WTC11 (cell line): ENCODE measurements at regions not wholly inside any gene's neighbourhood (a gene's known extent, or its start where the extent isn't known, plus 50 kb on each side); places are given as distances from the start of the nearest gene placed in this dataset.

ENCODE experiments used
- ATAC-seq: fragments of 200-7000 bp; cut with Tn5 transposase; 2 replicates; pipeline ENCODE4 v1.10.0; 2021; ENCODE audit warnings: mild to moderate bottlenecking, moderate library complexity
- CTCF ChIA-PET: fragments of 300-600 bp; sonication (Branson Sonifier 250); formaldehyde crosslinking; loops from one replicate; lab custom pipeline; 2021; ENCODE audit warnings: antibody characterized with exemption; lab: Charles Lee
- POLR2A ChIA-PET: fragments of 350-600 bp; sonication (Branson Sonifier 250); formaldehyde crosslinking; loops from one replicate; lab custom pipeline; 2021; ENCODE audit warnings: antibody characterized with exemption; lab: Charles Lee
- DNase-seq: peaks from one replicate; pipeline ENCODE4 v3.0.0; 2021; ENCODE audit warnings: low spot score
- H3K27ac Mint-ChIP-seq: 2 replicates; pipeline ENCODE4 v1.8.0; 2021; ENCODE audit warnings: mixed read lengths
- H3K27me3 Mint-ChIP-seq: 2 replicates; pipeline ENCODE4 v1.8.0; 2021; ENCODE audit warnings: low read depth, mild to moderate bottlenecking, moderate library complexity, mixed read lengths
- H3K36me3 Mint-ChIP-seq: 2 replicates; pipeline ENCODE4 v1.8.0; 2021; ENCODE audit warnings: mixed read lengths
- H3K4me1 Mint-ChIP-seq: 2 replicates; pipeline ENCODE4 v1.8.0; 2022; ENCODE audit warnings: mixed read lengths
- H3K4me3 Mint-ChIP-seq: 2 replicates; pipeline ENCODE4 v1.8.0; 2021; ENCODE audit warnings: mild to moderate bottlenecking, moderate library complexity, mixed read lengths
- H3K9me3 Mint-ChIP-seq: 2 replicates; pipeline ENCODE4 v1.8.0; 2021; ENCODE audit warnings: mixed read lengths
- GRHL2 ChIP-seq: fragments of 250-450 bp; sonication (Bioruptor Pico); IDR thresholded peaks from 2 replicates; pipeline ENCODE4 v1.8.0; 2022; ENCODE audit warnings: mild to moderate bottlenecking, moderate library complexity; ENCODE audit not compliant: insufficient replicate concordance, severe bottlenecking
- IRF2 ChIP-seq: sonication (generic); formaldehyde crosslinking; IDR thresholded peaks from 2 replicates; pipeline ENCODE4 v1.8.0; 2022; ENCODE audit warnings: low read depth, missing genetic modification reagents, borderline replicate concordance
- NR3C1 ChIP-seq: sonication (generic); formaldehyde crosslinking; conservative IDR thresholded peaks from 2 replicates; pipeline ENCODE4 v1.8.1; 2023; ENCODE audit warnings: low read depth, mild to moderate bottlenecking, missing genetic modification reagents
- OVOL2 ChIP-seq: fragments of 250-450 bp; sonication (Bioruptor Pico); IDR thresholded peaks from 2 replicates; pipeline ENCODE4 v1.9.0; 2021; ENCODE audit warnings: mild to moderate bottlenecking, borderline replicate concordance
- RORB ChIP-seq: fragments of 250-450 bp; sonication (Bioruptor Pico); IDR thresholded peaks from 2 replicates; pipeline ENCODE4 v1.9.0; 2021; ENCODE audit warnings: mild to moderate bottlenecking
- SMAD3 ChIP-seq: sonication (generic); formaldehyde crosslinking; IDR thresholded peaks from 2 replicates; pipeline ENCODE4 v1.8.0; 2022; ENCODE audit warnings: missing genetic modification reagents, mild to moderate bottlenecking, borderline replicate concordance
- TEAD4 ChIP-seq: sonication (generic); formaldehyde crosslinking; IDR thresholded peaks from 2 replicates; pipeline ENCODE4 v1.8.0; 2022; ENCODE audit warnings: mild to moderate bottlenecking, missing genetic modification reagents
- ZNF317 ChIP-seq: sonication (generic); formaldehyde crosslinking; IDR thresholded peaks from 2 replicates; pipeline ENCODE4 v1.8.1; 2023; ENCODE audit warnings: low read depth, mild to moderate bottlenecking, moderate library complexity, missing genetic modification reagents, borderline replicate concordance
- ZNF396 ChIP-seq: fragments of 250-450 bp; sonication (Bioruptor Pico); IDR thresholded peaks from 2 replicates; pipeline ENCODE4 v1.8.0; 2021; ENCODE audit warnings: mild to moderate bottlenecking, moderate library complexity, borderline replicate concordance
- TF ChIP-seq, protein P1 (sequence below): sonication (generic); formaldehyde crosslinking; IDR thresholded peaks from 2 replicates; pipeline ENCODE4 v1.8.0; 2022; ENCODE audit warnings: missing genetic modification reagents
- TF ChIP-seq, protein P2 (sequence below): sonication (generic); formaldehyde crosslinking; IDR thresholded peaks from 2 replicates; pipeline ENCODE4 v1.8.0; 2022; ENCODE audit warnings: mild to moderate bottlenecking, missing genetic modification reagents
- TF ChIP-seq, protein P3 (sequence below): sonication (generic); formaldehyde crosslinking; IDR thresholded peaks from 2 replicates; pipeline ENCODE4 v1.8.0; 2022; ENCODE audit warnings: mild to moderate bottlenecking, missing genetic modification reagents
- TF ChIP-seq, protein P4 (sequence below): sonication (generic); formaldehyde crosslinking; IDR thresholded peaks from 2 replicates; pipeline ENCODE4 v1.8.1; 2022; ENCODE audit warnings: low read depth, mild to moderate bottlenecking, moderate library complexity, missing genetic modification reagents, borderline replicate concordance
- TF ChIP-seq, protein P5 (sequence below): fragments of 250-450 bp; sonication (Bioruptor Pico); IDR thresholded peaks from 2 replicates; pipeline ENCODE4 v1.9.0; 2021; ENCODE audit warnings: mild to moderate bottlenecking
- TF ChIP-seq, protein P6 (sequence below): fragments of 250-450 bp; sonication (Bioruptor Pico); IDR thresholded peaks from 2 replicates; pipeline ENCODE4 v1.9.0; 2021; ENCODE audit warnings: mild to moderate bottlenecking, borderline replicate concordance
- TF ChIP-seq, protein P7 (sequence below): sonication (generic); formaldehyde crosslinking; IDR thresholded peaks from 2 replicates; pipeline ENCODE4 v1.8.1; 2022; ENCODE audit warnings: missing genetic modification reagents, borderline replicate concordance
- TF ChIP-seq, protein P8 (sequence below): sonication (generic); formaldehyde crosslinking; IDR thresholded peaks from 2 replicates; pipeline ENCODE4 v1.8.0; 2023; ENCODE audit warnings: mild to moderate bottlenecking, missing genetic modification reagents
- TF ChIP-seq, protein P9 (sequence below): sonication (generic); formaldehyde crosslinking; IDR thresholded peaks from 2 replicates; pipeline ENCODE4 v1.8.0; 2023; ENCODE audit warnings: missing genetic modification reagents

DNA sequence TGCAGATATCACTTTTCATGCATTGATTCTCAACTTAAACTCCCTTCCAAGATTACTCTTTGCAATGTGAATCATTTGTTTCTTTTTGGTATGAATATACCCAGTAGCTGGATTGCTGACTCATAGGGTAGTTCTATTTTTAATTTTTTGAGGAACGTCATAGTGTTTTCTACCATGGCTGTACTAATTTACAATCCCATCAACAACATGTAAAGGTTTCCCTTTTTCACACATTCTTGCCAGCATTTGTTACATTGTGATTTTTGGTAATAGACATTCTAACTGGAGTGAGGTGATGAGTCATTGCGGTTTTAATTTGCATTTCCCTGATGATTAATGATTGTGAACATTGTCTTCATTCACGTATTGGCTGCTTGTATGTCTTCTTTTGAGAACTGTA is 126.7 kb downstream of the VCY1B start:
- no peak for DNase-seq
- CTCF ChIA-PET, result no interaction called here
- H3K27ac Mint-ChIP-seq, result no peak overlapping the region
- no peaks in the 10 kb centered on the region for H3K36me3 Mint-ChIP-seq
- H3K9me3 Mint-ChIP-seq, result peaks cover 17% of the 10 kb centered on the region
- no peaks in the 10 kb centered on the region for H3K4me1 Mint-ChIP-seq
- no peak overlapping the region for H3K4me3 Mint-ChIP-seq
- H3K27me3 Mint-ChIP-seq, result no peaks in the 10 kb centered on the region
- POLR2A ChIA-PET, result no interaction called here
- ATAC-seq, result no peak
- no peak for TF ChIP-seq TEAD4 (CRISPR knock-in tag)
- TF ChIP-seq ZNF317 (CRISPR knock-in tag), result no peak
- TF ChIP-seq, protein P1, sequence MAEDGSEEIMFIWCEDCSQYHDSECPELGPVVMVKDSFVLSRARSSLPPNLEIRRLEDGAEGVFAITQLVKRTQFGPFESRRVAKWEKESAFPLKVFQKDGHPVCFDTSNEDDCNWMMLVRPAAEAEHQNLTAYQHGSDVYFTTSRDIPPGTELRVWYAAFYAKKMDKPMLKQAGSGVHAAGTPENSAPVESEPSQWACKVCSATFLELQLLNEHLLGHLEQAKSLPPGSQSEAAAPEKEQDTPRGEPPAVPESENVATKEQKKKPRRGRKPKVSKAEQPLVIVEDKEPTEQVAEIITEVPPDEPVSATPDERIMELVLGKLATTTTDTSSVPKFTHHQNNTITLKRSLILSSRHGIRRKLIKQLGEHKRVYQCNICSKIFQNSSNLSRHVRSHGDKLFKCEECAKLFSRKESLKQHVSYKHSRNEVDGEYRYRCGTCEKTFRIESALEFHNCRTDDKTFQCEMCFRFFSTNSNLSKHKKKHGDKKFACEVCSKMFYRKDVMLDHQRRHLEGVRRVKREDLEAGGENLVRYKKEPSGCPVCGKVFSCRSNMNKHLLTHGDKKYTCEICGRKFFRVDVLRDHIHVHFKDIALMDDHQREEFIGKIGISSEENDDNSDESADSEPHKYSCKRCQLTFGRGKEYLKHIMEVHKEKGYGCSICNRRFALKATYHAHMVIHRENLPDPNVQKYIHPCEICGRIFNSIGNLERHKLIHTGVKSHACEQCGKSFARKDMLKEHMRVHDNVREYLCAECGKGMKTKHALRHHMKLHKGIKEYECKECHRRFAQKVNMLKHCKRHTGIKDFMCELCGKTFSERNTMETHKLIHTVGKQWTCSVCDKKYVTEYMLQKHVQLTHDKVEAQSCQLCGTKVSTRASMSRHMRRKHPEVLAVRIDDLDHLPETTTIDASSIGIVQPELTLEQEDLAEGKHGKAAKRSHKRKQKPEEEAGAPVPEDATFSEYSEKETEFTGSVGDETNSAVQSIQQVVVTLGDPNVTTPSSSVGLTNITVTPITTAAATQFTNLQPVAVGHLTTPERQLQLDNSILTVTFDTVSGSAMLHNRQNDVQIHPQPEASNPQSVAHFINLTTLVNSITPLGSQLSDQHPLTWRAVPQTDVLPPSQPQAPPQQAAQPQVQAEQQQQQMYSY (CRISPR knock-in tag), result no peak
- TF ChIP-seq SMAD3 (CRISPR knock-in tag), result no peak
- TF ChIP-seq OVOL2 (CRISPR knock-in tag), result no peak
- TF ChIP-seq, protein P2, sequence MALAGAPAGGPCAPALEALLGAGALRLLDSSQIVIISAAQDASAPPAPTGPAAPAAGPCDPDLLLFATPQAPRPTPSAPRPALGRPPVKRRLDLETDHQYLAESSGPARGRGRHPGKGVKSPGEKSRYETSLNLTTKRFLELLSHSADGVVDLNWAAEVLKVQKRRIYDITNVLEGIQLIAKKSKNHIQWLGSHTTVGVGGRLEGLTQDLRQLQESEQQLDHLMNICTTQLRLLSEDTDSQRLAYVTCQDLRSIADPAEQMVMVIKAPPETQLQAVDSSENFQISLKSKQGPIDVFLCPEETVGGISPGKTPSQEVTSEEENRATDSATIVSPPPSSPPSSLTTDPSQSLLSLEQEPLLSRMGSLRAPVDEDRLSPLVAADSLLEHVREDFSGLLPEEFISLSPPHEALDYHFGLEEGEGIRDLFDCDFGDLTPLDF (CRISPR knock-in tag), result no peak
- TF ChIP-seq, protein P3, sequence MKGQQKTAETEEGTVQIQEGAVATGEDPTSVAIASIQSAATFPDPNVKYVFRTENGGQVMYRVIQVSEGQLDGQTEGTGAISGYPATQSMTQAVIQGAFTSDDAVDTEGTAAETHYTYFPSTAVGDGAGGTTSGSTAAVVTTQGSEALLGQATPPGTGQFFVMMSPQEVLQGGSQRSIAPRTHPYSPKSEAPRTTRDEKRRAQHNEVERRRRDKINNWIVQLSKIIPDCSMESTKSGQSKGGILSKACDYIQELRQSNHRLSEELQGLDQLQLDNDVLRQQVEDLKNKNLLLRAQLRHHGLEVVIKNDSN (CRISPR knock-in tag), result no peak
- no peak for TF ChIP-seq ZNF396 (CRISPR knock-in tag)
- TF ChIP-seq, protein P4, sequence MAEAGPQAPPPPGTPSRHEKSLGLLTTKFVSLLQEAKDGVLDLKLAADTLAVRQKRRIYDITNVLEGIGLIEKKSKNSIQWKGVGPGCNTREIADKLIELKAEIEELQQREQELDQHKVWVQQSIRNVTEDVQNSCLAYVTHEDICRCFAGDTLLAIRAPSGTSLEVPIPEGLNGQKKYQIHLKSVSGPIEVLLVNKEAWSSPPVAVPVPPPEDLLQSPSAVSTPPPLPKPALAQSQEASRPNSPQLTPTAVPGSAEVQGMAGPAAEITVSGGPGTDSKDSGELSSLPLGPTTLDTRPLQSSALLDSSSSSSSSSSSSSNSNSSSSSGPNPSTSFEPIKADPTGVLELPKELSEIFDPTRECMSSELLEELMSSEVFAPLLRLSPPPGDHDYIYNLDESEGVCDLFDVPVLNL (CRISPR knock-in tag), result no peak
- TF ChIP-seq, protein P5, sequence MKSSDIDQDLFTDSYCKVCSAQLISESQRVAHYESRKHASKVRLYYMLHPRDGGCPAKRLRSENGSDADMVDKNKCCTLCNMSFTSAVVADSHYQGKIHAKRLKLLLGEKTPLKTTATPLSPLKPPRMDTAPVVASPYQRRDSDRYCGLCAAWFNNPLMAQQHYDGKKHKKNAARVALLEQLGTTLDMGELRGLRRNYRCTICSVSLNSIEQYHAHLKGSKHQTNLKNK (CRISPR knock-in tag), result no peak
- TF ChIP-seq RORB (CRISPR knock-in tag), result no peak
- TF ChIP-seq GRHL2, result no peak
- TF ChIP-seq, protein P6, sequence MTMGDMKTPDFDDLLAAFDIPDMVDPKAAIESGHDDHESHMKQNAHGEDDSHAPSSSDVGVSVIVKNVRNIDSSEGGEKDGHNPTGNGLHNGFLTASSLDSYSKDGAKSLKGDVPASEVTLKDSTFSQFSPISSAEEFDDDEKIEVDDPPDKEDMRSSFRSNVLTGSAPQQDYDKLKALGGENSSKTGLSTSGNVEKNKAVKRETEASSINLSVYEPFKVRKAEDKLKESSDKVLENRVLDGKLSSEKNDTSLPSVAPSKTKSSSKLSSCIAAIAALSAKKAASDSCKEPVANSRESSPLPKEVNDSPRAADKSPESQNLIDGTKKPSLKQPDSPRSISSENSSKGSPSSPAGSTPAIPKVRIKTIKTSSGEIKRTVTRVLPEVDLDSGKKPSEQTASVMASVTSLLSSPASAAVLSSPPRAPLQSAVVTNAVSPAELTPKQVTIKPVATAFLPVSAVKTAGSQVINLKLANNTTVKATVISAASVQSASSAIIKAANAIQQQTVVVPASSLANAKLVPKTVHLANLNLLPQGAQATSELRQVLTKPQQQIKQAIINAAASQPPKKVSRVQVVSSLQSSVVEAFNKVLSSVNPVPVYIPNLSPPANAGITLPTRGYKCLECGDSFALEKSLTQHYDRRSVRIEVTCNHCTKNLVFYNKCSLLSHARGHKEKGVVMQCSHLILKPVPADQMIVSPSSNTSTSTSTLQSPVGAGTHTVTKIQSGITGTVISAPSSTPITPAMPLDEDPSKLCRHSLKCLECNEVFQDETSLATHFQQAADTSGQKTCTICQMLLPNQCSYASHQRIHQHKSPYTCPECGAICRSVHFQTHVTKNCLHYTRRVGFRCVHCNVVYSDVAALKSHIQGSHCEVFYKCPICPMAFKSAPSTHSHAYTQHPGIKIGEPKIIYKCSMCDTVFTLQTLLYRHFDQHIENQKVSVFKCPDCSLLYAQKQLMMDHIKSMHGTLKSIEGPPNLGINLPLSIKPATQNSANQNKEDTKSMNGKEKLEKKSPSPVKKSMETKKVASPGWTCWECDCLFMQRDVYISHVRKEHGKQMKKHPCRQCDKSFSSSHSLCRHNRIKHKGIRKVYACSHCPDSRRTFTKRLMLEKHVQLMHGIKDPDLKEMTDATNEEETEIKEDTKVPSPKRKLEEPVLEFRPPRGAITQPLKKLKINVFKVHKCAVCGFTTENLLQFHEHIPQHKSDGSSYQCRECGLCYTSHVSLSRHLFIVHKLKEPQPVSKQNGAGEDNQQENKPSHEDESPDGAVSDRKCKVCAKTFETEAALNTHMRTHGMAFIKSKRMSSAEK (CRISPR knock-in tag), result no peak
- TF ChIP-seq NR3C1 (CRISPR knock-in tag), result no peak
- TF ChIP-seq, protein P7, sequence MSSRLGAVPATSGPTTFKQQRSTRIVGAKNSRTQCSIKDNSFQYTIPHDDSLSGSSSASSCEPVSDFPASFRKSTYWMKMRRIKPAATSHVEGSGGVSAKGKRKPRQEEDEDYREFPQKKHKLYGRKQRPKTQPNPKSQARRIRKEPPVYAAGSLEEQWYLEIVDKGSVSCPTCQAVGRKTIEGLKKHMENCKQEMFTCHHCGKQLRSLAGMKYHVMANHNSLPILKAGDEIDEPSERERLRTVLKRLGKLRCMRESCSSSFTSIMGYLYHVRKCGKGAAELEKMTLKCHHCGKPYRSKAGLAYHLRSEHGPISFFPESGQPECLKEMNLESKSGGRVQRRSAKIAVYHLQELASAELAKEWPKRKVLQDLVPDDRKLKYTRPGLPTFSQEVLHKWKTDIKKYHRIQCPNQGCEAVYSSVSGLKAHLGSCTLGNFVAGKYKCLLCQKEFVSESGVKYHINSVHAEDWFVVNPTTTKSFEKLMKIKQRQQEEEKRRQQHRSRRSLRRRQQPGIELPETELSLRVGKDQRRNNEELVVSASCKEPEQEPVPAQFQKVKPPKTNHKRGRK, result no peak
- TF ChIP-seq, protein P8, sequence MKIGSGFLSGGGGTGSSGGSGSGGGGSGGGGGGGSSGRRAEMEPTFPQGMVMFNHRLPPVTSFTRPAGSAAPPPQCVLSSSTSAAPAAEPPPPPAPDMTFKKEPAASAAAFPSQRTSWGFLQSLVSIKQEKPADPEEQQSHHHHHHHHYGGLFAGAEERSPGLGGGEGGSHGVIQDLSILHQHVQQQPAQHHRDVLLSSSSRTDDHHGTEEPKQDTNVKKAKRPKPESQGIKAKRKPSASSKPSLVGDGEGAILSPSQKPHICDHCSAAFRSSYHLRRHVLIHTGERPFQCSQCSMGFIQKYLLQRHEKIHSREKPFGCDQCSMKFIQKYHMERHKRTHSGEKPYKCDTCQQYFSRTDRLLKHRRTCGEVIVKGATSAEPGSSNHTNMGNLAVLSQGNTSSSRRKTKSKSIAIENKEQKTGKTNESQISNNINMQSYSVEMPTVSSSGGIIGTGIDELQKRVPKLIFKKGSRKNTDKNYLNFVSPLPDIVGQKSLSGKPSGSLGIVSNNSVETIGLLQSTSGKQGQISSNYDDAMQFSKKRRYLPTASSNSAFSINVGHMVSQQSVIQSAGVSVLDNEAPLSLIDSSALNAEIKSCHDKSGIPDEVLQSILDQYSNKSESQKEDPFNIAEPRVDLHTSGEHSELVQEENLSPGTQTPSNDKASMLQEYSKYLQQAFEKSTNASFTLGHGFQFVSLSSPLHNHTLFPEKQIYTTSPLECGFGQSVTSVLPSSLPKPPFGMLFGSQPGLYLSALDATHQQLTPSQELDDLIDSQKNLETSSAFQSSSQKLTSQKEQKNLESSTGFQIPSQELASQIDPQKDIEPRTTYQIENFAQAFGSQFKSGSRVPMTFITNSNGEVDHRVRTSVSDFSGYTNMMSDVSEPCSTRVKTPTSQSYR, result no peak
- no peak for TF ChIP-seq IRF2
- TF ChIP-seq, protein P9, sequence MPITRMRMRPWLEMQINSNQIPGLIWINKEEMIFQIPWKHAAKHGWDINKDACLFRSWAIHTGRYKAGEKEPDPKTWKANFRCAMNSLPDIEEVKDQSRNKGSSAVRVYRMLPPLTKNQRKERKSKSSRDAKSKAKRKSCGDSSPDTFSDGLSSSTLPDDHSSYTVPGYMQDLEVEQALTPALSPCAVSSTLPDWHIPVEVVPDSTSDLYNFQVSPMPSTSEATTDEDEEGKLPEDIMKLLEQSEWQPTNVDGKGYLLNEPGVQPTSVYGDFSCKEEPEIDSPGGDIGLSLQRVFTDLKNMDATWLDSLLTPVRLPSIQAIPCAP, result no peak
